ENCODE measurements at regions not wholly inside any gene's neighbourhood (a gene's known extent, or its start where the extent isn't known, plus 50 kb on each side); places are given as distances from the start of the nearest gene placed in this dataset.

DNA sequence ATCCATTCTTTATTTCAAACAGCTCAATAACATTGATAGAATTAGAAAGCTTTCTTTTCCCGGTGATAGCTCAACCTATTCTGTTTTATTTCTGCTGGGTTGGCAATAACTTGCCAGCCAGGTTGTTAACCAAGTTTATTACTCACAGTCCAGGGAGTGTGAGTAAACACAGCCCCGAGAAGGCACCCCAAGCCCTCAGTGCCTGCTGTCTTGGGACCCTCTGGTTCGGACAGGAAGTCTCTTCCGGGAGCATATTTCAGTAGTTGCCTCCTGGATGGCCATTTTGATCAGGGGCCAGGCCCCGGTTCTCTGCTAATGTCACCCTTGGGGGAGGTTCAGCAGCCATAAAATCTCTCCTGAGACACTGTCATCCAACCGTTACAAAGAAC, 176.8 kb downstream of the INO80D start:
- DNase-seq (ENCODE audit: low spot score) = no peak
- no peak overlapping the region for H2AFZ ChIP-seq (replicated peaks)
- H3K36me3 Mint-ChIP-seq = no peaks in the 10 kb centered on the region
- no peaks in the 10 kb centered on the region for H3K79me2 ChIP-seq (ENCODE audit: low read depth)
- no peaks in the 10 kb centered on the region for H3K36me3 ChIP-seq
- H3K4me1 ChIP-seq = peaks cover 22% of the 10 kb centered on the region
- peaks cover 3% of the 10 kb centered on the region for H3K27me3 Mint-ChIP-seq (ENCODE audit: insufficient read depth, low read depth)
- no peak overlapping the region for H3K4me2 ChIP-seq
- peaks cover 9% of the 10 kb centered on the region for H3K9me3 Mint-ChIP-seq
- H3K4me3 ChIP-seq = no peak overlapping the region
- peak overlapping the region; percentile 38 for H3K27ac Mint-ChIP-seq
- no peak overlapping the region for H3K27ac ChIP-seq
- H3K4me3 Mint-ChIP-seq = no peak overlapping the region
- H3K4me1 Mint-ChIP-seq = peaks cover 28% of the 10 kb centered on the region
- H3K9me3 ChIP-seq (ENCODE audit: low read depth) = no peaks in the 10 kb centered on the region
- no peaks in the 10 kb centered on the region for H4K20me1 ChIP-seq (ENCODE audit: low read depth)
- H3K27me3 ChIP-seq = no peaks in the 10 kb centered on the region
- H3F3A ChIP-seq (ENCODE audit: low read depth) = no peaks in the 10 kb centered on the region
- H3K9ac ChIP-seq = no peak overlapping the region
- TF ChIP-seq EZH2 (IDR thresholded peaks at IDR 0.05) (no peak), EZH2phosphoT487 (IDR thresholded peaks at IDR 0.05) (no peak)
- TF ChIP-seq, protein P1, sequence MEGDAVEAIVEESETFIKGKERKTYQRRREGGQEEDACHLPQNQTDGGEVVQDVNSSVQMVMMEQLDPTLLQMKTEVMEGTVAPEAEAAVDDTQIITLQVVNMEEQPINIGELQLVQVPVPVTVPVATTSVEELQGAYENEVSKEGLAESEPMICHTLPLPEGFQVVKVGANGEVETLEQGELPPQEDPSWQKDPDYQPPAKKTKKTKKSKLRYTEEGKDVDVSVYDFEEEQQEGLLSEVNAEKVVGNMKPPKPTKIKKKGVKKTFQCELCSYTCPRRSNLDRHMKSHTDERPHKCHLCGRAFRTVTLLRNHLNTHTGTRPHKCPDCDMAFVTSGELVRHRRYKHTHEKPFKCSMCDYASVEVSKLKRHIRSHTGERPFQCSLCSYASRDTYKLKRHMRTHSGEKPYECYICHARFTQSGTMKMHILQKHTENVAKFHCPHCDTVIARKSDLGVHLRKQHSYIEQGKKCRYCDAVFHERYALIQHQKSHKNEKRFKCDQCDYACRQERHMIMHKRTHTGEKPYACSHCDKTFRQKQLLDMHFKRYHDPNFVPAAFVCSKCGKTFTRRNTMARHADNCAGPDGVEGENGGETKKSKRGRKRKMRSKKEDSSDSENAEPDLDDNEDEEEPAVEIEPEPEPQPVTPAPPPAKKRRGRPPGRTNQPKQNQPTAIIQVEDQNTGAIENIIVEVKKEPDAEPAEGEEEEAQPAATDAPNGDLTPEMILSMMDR (IDR thresholded peaks at IDR 0.05) = no peak

- Mint-ChIP-seq H3K27me3 (ENCODE audit: insufficient read depth, low read depth) (peaks cover 3% of the 10 kb centered on the region), H3K36me3 (no peaks in the 10 kb centered on the region), H3K27ac (no peak overlapping the region), H3K4me1 (peaks cover 29% of the 10 kb centered on the region), H3K9me3 (peaks cover 9% of the 10 kb centered on the region), H3K4me3 (no peak overlapping the region)
- no peaks in the 10 kb centered on the region for H3K36me3 ChIP-seq
- DNase-seq (ENCODE audit: low spot score) = no peak
- no peaks in the 10 kb centered on the region for H3K79me2 ChIP-seq (ENCODE audit: low read depth)
- no peak overlapping the region for H3K4me3 ChIP-seq
- no peaks in the 10 kb centered on the region for H3K9me3 ChIP-seq (ENCODE audit: low read depth)
- H3K27ac ChIP-seq = no peak overlapping the region
- no peaks in the 10 kb centered on the region for H4K20me1 ChIP-seq (ENCODE audit: low read depth)
- H3K4me1 ChIP-seq = peaks cover 15% of the 10 kb centered on the region
- H3K9ac ChIP-seq = no peak overlapping the region
- H3K27me3 ChIP-seq = no peaks in the 10 kb centered on the region
- no peak overlapping the region for H2AFZ ChIP-seq (replicated peaks)
- no peaks in the 10 kb centered on the region for H3F3A ChIP-seq (ENCODE audit: low read depth)
- no peak overlapping the region for H3K4me2 ChIP-seq
- no peak for TF ChIP-seq EZH2phosphoT487 (IDR thresholded peaks at IDR 0.05)
- no peak for TF ChIP-seq EZH2 (IDR thresholded peaks at IDR 0.05)
Observed at GRCh38 chr2:205908212-205909183, 177.5 kb downstream of the INO80D start.

DNA sequence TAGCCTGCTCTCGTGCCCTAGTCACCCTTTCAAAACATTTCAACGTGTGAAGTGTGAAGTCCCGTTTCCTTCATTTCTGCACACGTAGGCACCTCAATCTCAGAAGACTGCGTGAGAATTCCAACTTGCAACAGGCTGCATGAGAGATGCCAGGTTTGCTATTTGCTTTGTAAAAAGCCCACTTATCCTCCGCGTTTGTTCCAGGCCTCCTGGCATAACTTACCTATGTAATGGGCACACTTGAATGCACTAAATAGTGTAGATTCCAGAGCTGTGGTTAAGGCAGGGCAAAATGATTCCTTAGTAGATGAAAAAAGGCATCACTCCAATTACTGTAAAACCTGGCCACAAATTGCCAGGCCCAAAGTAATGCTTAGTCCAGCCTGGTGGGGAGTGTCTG, 179.6 kb downstream of the INO80D start:
- H3K27ac ChIP-seq = no peak overlapping the region
- H3K4me3 ChIP-seq = no peak overlapping the region
- TF ChIP-seq EZH2phosphoT487 (IDR thresholded peaks at IDR 0.05) (no peak), EZH2 (IDR thresholded peaks at IDR 0.05) (no peak)
- TF ChIP-seq, protein P1 (IDR thresholded peaks at IDR 0.05) = no peak
- no peak overlapping the region for H2AFZ ChIP-seq (replicated peaks)
- H3K36me3 ChIP-seq = no peaks in the 10 kb centered on the region
- H3K27me3 ChIP-seq = no peaks in the 10 kb centered on the region
- Mint-ChIP-seq H3K4me3 (no peak overlapping the region), H3K27ac (no peak overlapping the region), H3K36me3 (no peaks in the 10 kb centered on the region), H3K27me3 (ENCODE audit: insufficient read depth, low read depth) (peaks cover 4% of the 10 kb centered on the region), H3K9me3 (peaks cover 7% of the 10 kb centered on the region), H3K4me1 (peaks cover 39% of the 10 kb centered on the region)
- H4K20me1 ChIP-seq (ENCODE audit: low read depth) = no peaks in the 10 kb centered on the region
- H3K4me1 ChIP-seq = peaks cover 10% of the 10 kb centered on the region
- no peak overlapping the region for H3K9ac ChIP-seq
- no peaks in the 10 kb centered on the region for H3K79me2 ChIP-seq (ENCODE audit: low read depth)
- no peaks in the 10 kb centered on the region for H3F3A ChIP-seq (ENCODE audit: low read depth)
- DNase-seq (ENCODE audit: low spot score) = no peak
- H3K4me2 ChIP-seq = no peak overlapping the region
- H3K9me3 ChIP-seq (ENCODE audit: low read depth) = no peaks in the 10 kb centered on the region

DNA sequence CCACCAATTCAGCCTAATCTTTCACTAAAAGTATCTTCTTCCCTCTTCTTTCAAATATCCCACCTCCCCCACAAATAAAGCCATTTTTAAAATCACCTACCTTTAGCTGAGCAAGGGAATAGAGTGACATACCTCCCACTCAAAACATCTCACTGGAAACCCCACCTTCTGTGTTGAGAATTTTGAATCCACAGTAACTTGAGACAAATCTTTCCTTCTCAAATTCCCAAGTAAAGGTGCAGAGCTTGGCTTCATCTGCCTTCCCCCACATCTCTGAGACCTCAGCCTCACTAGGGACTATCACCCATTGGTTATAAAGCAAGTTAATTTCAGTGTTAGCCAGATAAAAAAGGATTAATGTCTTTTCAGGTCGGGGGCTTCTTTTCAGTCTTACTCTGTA, 180.4 kb downstream of the INO80D start:
- Histone ChIP-seq H3K36me3 (no peaks in the 10 kb centered on the region), H3K79me2 (ENCODE audit: low read depth) (no peaks in the 10 kb centered on the region), H3K27ac (no peak overlapping the region), H2AFZ (replicated peaks) (no peak overlapping the region), H3K9ac (no peak overlapping the region), H3K4me3 (no peak overlapping the region), H4K20me1 (ENCODE audit: low read depth) (no peaks in the 10 kb centered on the region), H3K4me1 (peaks cover 7% of the 10 kb centered on the region), H3F3A (ENCODE audit: low read depth) (no peaks in the 10 kb centered on the region), H3K27me3 (no peaks in the 10 kb centered on the region), H3K9me3 (ENCODE audit: low read depth) (no peaks in the 10 kb centered on the region), H3K4me2 (no peak overlapping the region)
- H3K4me1 Mint-ChIP-seq = peaks cover 35% of the 10 kb centered on the region
- no peaks in the 10 kb centered on the region for H3K36me3 Mint-ChIP-seq
- DNase-seq (ENCODE audit: low spot score) = no peak
- H3K27me3 Mint-ChIP-seq (ENCODE audit: insufficient read depth, low read depth) = peaks cover 2% of the 10 kb centered on the region
- H3K9me3 Mint-ChIP-seq = peaks cover 7% of the 10 kb centered on the region
- TF ChIP-seq, protein P1 (IDR thresholded peaks at IDR 0.05) = no peak
- TF ChIP-seq EZH2 (IDR thresholded peaks at IDR 0.05) = no peak
- H3K27ac Mint-ChIP-seq = no peak overlapping the region
- H3K4me3 Mint-ChIP-seq = no peak overlapping the region
